ENCODE measurements at regions not wholly inside any gene's neighbourhood (a gene's known extent, or its start where the extent isn't known, plus 50 kb on each side); places are given as distances from the start of the nearest gene placed in this dataset.

DNA sequence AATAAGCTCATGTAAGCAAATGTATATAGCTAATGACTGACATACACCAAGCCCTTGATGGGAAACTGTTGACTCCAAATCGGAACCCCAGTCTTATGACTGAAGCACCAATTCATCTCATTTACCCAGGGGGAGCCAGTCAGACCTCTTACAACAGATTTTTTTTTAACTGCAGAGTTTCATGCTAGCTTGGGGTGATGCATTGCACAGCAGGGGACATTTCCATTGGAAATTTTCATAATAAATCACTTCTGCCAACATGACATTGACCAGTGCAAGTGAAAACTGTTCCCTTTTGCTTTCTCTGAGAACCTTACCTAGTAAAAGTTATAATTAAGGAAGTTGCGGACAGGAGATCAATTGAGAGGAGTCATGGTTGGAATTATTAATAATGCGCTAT is 137.0 kb upstream of the VWC2 start:
- TF ChIP-seq, protein P1, sequence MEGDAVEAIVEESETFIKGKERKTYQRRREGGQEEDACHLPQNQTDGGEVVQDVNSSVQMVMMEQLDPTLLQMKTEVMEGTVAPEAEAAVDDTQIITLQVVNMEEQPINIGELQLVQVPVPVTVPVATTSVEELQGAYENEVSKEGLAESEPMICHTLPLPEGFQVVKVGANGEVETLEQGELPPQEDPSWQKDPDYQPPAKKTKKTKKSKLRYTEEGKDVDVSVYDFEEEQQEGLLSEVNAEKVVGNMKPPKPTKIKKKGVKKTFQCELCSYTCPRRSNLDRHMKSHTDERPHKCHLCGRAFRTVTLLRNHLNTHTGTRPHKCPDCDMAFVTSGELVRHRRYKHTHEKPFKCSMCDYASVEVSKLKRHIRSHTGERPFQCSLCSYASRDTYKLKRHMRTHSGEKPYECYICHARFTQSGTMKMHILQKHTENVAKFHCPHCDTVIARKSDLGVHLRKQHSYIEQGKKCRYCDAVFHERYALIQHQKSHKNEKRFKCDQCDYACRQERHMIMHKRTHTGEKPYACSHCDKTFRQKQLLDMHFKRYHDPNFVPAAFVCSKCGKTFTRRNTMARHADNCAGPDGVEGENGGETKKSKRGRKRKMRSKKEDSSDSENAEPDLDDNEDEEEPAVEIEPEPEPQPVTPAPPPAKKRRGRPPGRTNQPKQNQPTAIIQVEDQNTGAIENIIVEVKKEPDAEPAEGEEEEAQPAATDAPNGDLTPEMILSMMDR (IDR thresholded peaks at IDR 0.05): no peak
- no peak for TF ChIP-seq POLR2A (IDR thresholded peaks at IDR 0.05)
- no peak for TF ChIP-seq POLR2AphosphoS5 (IDR thresholded peaks at IDR 0.05)

All from upper lobe of left lung (tissue), 4 donors.